Body of pancreas (tissue), 4 donors: ENCODE measurements at regions not wholly inside any gene's neighbourhood (a gene's known extent, or its start where the extent isn't known, plus 50 kb on each side); places are given as distances from the start of the nearest gene placed in this dataset.
"Not testable (repeated sequence)": the region's sequence is repeated elsewhere in the genome, so short reads cannot be mapped to it uniquely, and the experiment has no call there.

ENCODE experiments used
- ATAC-seq: fragments of 150-250 bp; one replicate; pipeline ENCODE4 v1.9.1; 2016
- DNase-seq, 4 donors: peaks; one replicate each; pipeline ENCODE4 v3.0.0-alpha.2; 2019
- H3K27ac ChIP-seq, 4 donors: fragments of 200-600 bp; sonication (generic); 1 replicate in 3 of 4; 2 replicates in 1 of 4; pipeline versions ENCODE4 v1.5.1 to v1.6.1; 2016 to 2019; ENCODE audit warnings: mild to moderate bottlenecking in 1 of 4, mixed read lengths in 1 of 4, moderate library complexity in 1 of 4
- H3K27me3 ChIP-seq, 2 donors: fragments of 200-600 bp; sonication (generic); one replicate each; pipeline ENCODE4 v1.6.0; 2016; ENCODE audit warnings: mild to moderate bottlenecking in 1 of 2
- H3K36me3 ChIP-seq, 2 donors: fragments of 200-600 bp; sonication (generic); replicated peaks in 1 of 2; 2 replicates each; pipeline ENCODE4 v1.5.1; 2016; ENCODE audit warnings: low read depth in 2 of 2; ENCODE audit not compliant: insufficient read depth in 1 of 2
- H3K4me1 ChIP-seq: fragments of 200-600 bp; sonication (generic); one replicate; pipeline ENCODE4 v1.6.0; 2016
- H3K4me3 ChIP-seq, 2 donors: fragments of 200-600 bp; sonication (generic); 1 replicate in 1 of 2; 2 replicates in 1 of 2; pipeline ENCODE4 v1.5.1; 2016 to 2019
- H3K9me3 ChIP-seq, 3 donors: fragments of 200-600 bp; sonication (generic); 1 replicate in 2 of 3; 2 replicates in 1 of 3; pipeline ENCODE4 v1.5.1; 2016
- POLR2A ChIP-seq, 3 donors: fragments of 450-650 bp; IDR thresholded peaks; one replicate each; pipeline ENCODE4 v1.6.1; 2016; ENCODE audit warnings: antibody characterized with exemption in 3 of 3, mild to moderate bottlenecking in 2 of 3
- WGBS, 2 donors: methylation state at CpG; one replicate each; pipeline ENCODE4 v1.1.5; 2017; 5-methylcytosine and 5-hydroxymethylcytosine counted together
- intact Hi-C: fragments of 100-400 bp; cut with DNase I; formaldehyde crosslinking; loops from one replicate; pipeline ENCODE4 v1.15.1; 2023
- TF ChIP-seq, protein P1 (sequence below), 7 experiments: fragments of 450-650 bp in 4 of 7; fragments of 200-600 bp in 3 of 7; sonication (generic) in 3 of 7; IDR thresholded peaks; one replicate each; pipeline ENCODE4 v1.5.1; 2016 to 2019; ENCODE audit warnings: antibody characterized with exemption in 7 of 7

- Histone ChIP-seq H3K36me3 (no peaks in the 10 kb centered on the region), H3K27ac (no peak overlapping the region), H3K27me3 (no peaks in the 10 kb centered on the region), H3K4me1 (no peaks in the 10 kb centered on the region), H3K9me3 (no peaks in the 10 kb centered on the region), H3K4me3 (no peak overlapping the region)
- WGBS, 2 donors: 47 to 65% methylated on average over 5 of the region's 5 CpGs
- intact Hi-C loops: no loop called here
- DNase-seq: no peak
- no peak for ATAC-seq
- no peak for TF ChIP-seq POLR2A (IDR thresholded peaks at IDR 0.05)
- TF ChIP-seq, protein P1, sequence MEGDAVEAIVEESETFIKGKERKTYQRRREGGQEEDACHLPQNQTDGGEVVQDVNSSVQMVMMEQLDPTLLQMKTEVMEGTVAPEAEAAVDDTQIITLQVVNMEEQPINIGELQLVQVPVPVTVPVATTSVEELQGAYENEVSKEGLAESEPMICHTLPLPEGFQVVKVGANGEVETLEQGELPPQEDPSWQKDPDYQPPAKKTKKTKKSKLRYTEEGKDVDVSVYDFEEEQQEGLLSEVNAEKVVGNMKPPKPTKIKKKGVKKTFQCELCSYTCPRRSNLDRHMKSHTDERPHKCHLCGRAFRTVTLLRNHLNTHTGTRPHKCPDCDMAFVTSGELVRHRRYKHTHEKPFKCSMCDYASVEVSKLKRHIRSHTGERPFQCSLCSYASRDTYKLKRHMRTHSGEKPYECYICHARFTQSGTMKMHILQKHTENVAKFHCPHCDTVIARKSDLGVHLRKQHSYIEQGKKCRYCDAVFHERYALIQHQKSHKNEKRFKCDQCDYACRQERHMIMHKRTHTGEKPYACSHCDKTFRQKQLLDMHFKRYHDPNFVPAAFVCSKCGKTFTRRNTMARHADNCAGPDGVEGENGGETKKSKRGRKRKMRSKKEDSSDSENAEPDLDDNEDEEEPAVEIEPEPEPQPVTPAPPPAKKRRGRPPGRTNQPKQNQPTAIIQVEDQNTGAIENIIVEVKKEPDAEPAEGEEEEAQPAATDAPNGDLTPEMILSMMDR (IDR thresholded peaks at IDR 0.05): no peak
Measured at GRCh38 chr4:188780686-188781085, 641.4 kb downstream of the TRIML1 start.

DNA sequence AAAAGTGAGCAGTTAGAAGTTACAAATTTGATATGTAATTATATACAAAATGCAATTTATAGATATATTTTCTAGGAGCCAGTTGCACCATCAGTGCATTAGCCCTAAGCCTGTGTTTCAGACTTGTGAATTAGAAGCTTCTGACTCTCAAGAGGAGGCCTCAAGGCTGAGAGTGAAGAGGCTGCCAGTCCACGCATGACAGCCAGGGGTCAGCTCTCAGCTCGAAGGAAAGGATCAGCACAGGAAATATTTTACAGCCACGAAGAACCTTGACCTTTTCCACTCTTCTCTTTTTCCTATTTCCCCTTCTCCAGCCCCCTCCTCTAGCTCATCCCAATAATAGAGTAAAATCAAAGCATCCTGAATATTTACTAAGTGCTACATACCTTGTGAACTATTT, 642.4 kb downstream of the TRIML1 start:
- 25 to 31% methylated on average over 3 of the region's 3 CpGs for WGBS, 2 donors
- no peak for ATAC-seq

DNA sequence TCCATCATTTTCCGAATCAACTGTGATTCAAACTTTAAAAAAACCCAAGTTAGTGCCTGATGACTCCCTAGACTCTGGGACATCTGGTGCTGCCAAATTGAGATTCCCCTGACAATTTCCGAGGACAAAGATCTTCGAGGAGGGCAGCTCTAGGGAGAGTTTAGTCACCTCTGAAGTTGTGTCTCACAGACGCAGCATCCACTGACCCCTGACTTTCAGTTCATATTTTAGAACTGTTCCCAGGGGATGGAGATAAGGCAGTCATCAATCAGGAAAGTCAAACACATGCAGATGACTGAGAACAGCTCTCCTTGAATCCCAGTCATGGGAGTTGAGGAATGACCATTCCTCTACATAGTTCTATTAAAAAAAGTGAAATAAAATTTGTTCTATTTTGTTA, 643.9 kb downstream of the TRIML1 start:
- Histone ChIP-seq H3K36me3 (no peaks in the 10 kb centered on the region), H3K4me1 (no peaks in the 10 kb centered on the region), H3K27ac (no peak overlapping the region), H3K4me3 (no peak overlapping the region), H3K9me3 (no peaks in the 10 kb centered on the region), H3K27me3 (no peaks in the 10 kb centered on the region)
- WGBS, 2 donors: 27 to 38% methylated on average over 4 of the region's 4 CpGs
- intact Hi-C loops: no loop called here
- TF ChIP-seq, protein P1 (IDR thresholded peaks at IDR 0.05): no peak
- no peak for TF ChIP-seq POLR2A (IDR thresholded peaks at IDR 0.05)
- ATAC-seq (no peak), DNase-seq (no peak)

More for the DNA sequence above, 642.4 kb downstream of the TRIML1 start:
- no peaks in the 10 kb centered on the region for H3K27me3 ChIP-seq
- H3K4me1 ChIP-seq: no peaks in the 10 kb centered on the region
- H3K27ac ChIP-seq: no peak overlapping the region
- no peaks in the 10 kb centered on the region for H3K9me3 ChIP-seq
- TF ChIP-seq, protein P1 (IDR thresholded peaks at IDR 0.05): peak in 4 of 7 experiments; percentile 8 to 13 (median 12)
- no peak for TF ChIP-seq POLR2A (IDR thresholded peaks at IDR 0.05)
- no peak overlapping the region for H3K4me3 ChIP-seq
- peak in 1 of 4 donors; percentile 6 for DNase-seq
- no peaks in the 10 kb centered on the region for H3K36me3 ChIP-seq
- intact Hi-C loops: no loop called here

DNA sequence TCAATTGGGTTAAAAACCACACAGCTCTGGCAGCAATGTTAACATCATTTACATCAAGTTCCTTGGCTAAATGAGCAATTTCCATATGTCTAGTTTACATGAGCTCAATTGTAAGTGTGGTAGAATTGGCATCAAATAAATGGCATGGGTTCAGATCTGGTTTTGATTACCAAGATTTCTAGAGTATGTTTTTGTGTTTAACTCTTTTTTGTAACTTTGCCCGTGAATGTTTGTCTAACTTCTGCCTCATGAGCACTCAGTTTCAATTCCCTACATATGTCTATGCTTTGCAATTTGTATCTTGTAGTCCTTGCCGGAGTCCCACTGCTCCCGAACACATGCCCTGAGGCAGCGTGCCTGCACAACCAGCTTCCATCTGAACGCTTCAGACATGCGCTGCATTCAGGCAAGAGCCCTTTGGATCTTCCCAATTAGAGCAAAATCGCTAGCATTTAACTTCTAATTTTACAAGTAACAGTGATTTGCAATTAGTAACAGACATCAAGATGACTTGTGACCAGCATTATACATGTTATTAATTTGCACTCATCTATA, 644.4 kb downstream of the TRIML1 start:
- Histone ChIP-seq H3K27ac (no peak overlapping the region), H3K4me1 (no peaks in the 10 kb centered on the region), H3K27me3 (no peaks in the 10 kb centered on the region), H3K9me3 (no peaks in the 10 kb centered on the region), H3K4me3 (no peak overlapping the region), H3K36me3 (no peaks in the 10 kb centered on the region)
- WGBS, 2 donors: 56 to 61% methylated on average over 7 of the region's 7 CpGs
- intact Hi-C loops: no loop called here
- DNase-seq (no peak), ATAC-seq (no peak)
- no peak for TF ChIP-seq POLR2A (IDR thresholded peaks at IDR 0.05)
- TF ChIP-seq, protein P1 (IDR thresholded peaks at IDR 0.05): no peak

DNA sequence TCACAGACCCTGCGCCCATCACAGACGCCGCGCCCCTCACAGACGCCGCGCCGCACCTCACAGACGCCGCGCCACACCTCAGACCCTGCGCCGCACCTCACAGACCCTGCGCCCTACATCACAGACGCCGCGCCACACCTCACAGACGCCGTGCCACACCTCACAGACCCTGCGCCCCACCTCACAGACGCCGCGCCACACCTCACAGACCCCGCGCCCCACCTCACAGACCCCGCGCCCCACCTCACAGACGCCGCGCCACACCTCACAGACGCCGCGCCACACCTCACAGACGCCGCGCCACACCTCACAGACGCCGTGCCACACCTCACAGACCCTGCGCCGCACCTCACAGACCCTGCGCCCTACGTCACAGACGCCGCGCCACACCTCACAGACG, 657.4 kb downstream of the TRIML1 start:
- H3K36me3 ChIP-seq, H3K4me3 ChIP-seq, ATAC-seq, H3K27ac ChIP-seq, DNase-seq, H3K9me3 ChIP-seq, H3K27me3 ChIP-seq, intact Hi-C loops, H3K4me1 ChIP-seq: not testable (repeated sequence)
- 83 to 91% methylated on average over 44 to 45 of the region's 46 CpGs for WGBS, 2 donors

DNA sequence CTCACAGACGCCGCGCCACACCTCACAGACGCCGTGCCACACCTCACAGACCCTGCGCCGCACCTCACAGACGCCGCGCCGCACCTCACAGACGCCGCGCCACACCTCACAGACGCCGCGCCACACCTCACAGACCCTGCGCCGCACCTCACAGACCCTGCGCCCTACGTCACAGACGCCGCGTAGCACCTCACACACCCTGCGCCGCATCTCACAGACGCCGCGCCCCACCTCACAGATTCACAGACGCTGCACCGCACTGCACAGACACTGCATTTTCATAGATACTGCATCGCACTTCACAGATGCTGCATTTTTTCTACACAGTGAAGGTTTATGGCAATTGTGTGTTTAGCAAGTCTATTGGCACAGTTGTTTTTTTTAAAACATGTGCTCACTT, 657.8 kb downstream of the TRIML1 start:
- H3K27me3 ChIP-seq, H3K9me3 ChIP-seq, ATAC-seq, H3K27ac ChIP-seq, H3K4me1 ChIP-seq, intact Hi-C loops, H3K4me3 ChIP-seq, DNase-seq, H3K36me3 ChIP-seq: not testable (repeated sequence)
- 84 to 88% methylated on average over 25 to 30 of the region's 32 CpGs for WGBS, 2 donors
